HG03575 (cell line): ENCODE measurements at regions not wholly inside any gene's neighbourhood (a gene's known extent, or its start where the extent isn't known, plus 50 kb on each side); places are given as distances from the start of the nearest gene placed in this dataset.

Experiments used
- ATAC-seq: cut with Tn5 transposase; IDR thresholded peaks from one replicate; pipeline ENCODE4 v1.9.1; 2021; ENCODE audit not compliant: unreplicated experiment, insufficient number of reproducible peaks, low FRiP score; ENCODE audit errors: extremely low read depth

- no peak for ATAC-seq
Observed at GRCh38 chr16:56097306-56097705, 94.0 kb upstream of the GNAO1 start.

GRCh38 chr16:56094231-56094630, 97.1 kb upstream of the GNAO1 start:
- ATAC-seq: no peak

GRCh38 chr16:56093055-56093454, 98.2 kb upstream of the GNAO1 start:
- ATAC-seq: no peak

- no peak for ATAC-seq
Observed at GRCh38 chr16:56090076-56090475, 101.2 kb upstream of the GNAO1 start.

GRCh38 chr16:56087626-56088025, 103.7 kb upstream of the GNAO1 start:
- no peak for ATAC-seq

GRCh38 chr16:56081371-56081770, 109.9 kb upstream of the GNAO1 start:
- no peak for ATAC-seq

- ATAC-seq: no peak
Observed at GRCh38 chr16:56075732-56076388, 115.4 kb upstream of the GNAO1 start.

- no peak for ATAC-seq
Observed at GRCh38 chr16:56073508-56073907, 117.8 kb upstream of the GNAO1 start.

- no peak for ATAC-seq
Observed at GRCh38 chr16:56072096-56072495, 119.2 kb upstream of the GNAO1 start.

- ATAC-seq: no peak
Observed at GRCh38 chr16:56068816-56069215, 122.5 kb upstream of the GNAO1 start.

- no peak for ATAC-seq
Observed at GRCh38 chr16:56068314-56068713, 123.0 kb upstream of the GNAO1 start.

- ATAC-seq: no peak
Observed at GRCh38 chr16:56067406-56067805, 123.9 kb upstream of the GNAO1 start.

- no peak for ATAC-seq
Observed at GRCh38 chr16:56066617-56067016, 124.7 kb upstream of the GNAO1 start.

- no peak for ATAC-seq
Observed at GRCh38 chr16:56063111-56063510, 128.2 kb upstream of the GNAO1 start.

- no peak for ATAC-seq
Observed at GRCh38 chr16:56057151-56057550, 134.1 kb upstream of the GNAO1 start.

GRCh38 chr16:56050916-56051315, 140.4 kb upstream of the GNAO1 start:
- no peak for ATAC-seq

- ATAC-seq: peak; percentile 81
Observed at GRCh38 chr16:56048425-56049105, 142.7 kb upstream of the GNAO1 start.

GRCh38 chr16:56047307-56048234, 143.7 kb upstream of the GNAO1 start:
- no peak for ATAC-seq

GRCh38 chr16:56042416-56042815, 148.9 kb upstream of the GNAO1 start:
- no peak for ATAC-seq
